IMR-90 (cell line): ENCODE measurements at regions not wholly inside any gene's neighbourhood (a gene's known extent, or its start where the extent isn't known, plus 50 kb on each side); places are given as distances from the start of the nearest gene placed in this dataset.
A peak's percentile ranks its signal among the peaks of the same experiment; 100 is the strongest.
"Not testable (repeated sequence)": the region's sequence is repeated elsewhere in the genome, so short reads cannot be mapped to it uniquely, and the experiment has no call there.

ENCODE experiments used
- ATAC-seq: fragments of 200-7000 bp; cut with Tn5 transposase; 2 replicates; pipeline ENCODE4 v1.9.1; 2020; ENCODE audit warnings: low read depth, mild to moderate bottlenecking, moderate library complexity
- BruUV-seq: library from RNA; stranded (reverse); fragments of 400-500 nt; replicated peaks from 2 replicates; lab custom pipeline; 2021; lab: Mats Ljungman, UMichigan
- CTCF ChIA-PET: fragments of 300-600 bp; formaldehyde crosslinking; extraction: SDS; loops from one replicate; lab custom pipeline; 2021; ENCODE audit warnings: antibody characterized with exemption; lab: Yijun Ruan, JAX
- POLR2A ChIA-PET: fragments of 300-600 bp; sonication (Branson Sonifier 250); formaldehyde crosslinking; loops from one replicate; lab custom pipeline; 2022; ENCODE audit warnings: antibody characterized with exemption; ENCODE audit not compliant: unreplicated experiment; lab: Charles Lee
- DNase-seq: peaks from one replicate; pipeline ENCODE4 v3.0.0; 2013
- H2AFZ ChIP-seq: replicated peaks from 2 replicates; pipeline ENCODE3; 2013; ENCODE audit warnings: low read length, mild to moderate bottlenecking; ENCODE audit not compliant: poor library complexity
- H2AK5ac ChIP-seq: 2 replicates; pipeline ENCODE4 v1.6.1; 2013; ENCODE audit warnings: low read depth, low read length, inconsistent platforms
- H2AK9ac ChIP-seq: replicated peaks from 2 replicates; pipeline ENCODE3; 2013; ENCODE audit warnings: mild to moderate bottlenecking, low read depth, low read length, moderate library complexity; ENCODE audit not compliant: poor library complexity
- H2BK120ac ChIP-seq: 2 replicates; pipeline ENCODE4 v1.6.1; 2013; ENCODE audit warnings: low read depth, low read length, inconsistent platforms
- H2BK15ac ChIP-seq: 3 replicates; pipeline ENCODE4 v1.6.1; 2013; ENCODE audit warnings: low read depth, low read length, inconsistent platforms
- H2BK20ac ChIP-seq: 2 replicates; pipeline ENCODE4 v1.6.1; 2013; ENCODE audit warnings: low read depth, mild to moderate bottlenecking, inconsistent platforms, low read length, moderate library complexity
- H2BK5ac ChIP-seq: 2 replicates; pipeline ENCODE4 v1.6.1; 2013; ENCODE audit warnings: mild to moderate bottlenecking, low read depth, low read length, inconsistent platforms; ENCODE audit not compliant: poor library complexity, severe bottlenecking
- H3K14ac ChIP-seq: replicated peaks from 2 replicates; pipeline ENCODE4 v1.6.1; 2013; ENCODE audit warnings: low read depth, low read length, inconsistent platforms
- H3K18ac ChIP-seq: 2 replicates; pipeline ENCODE4 v1.6.1; 2013; ENCODE audit warnings: low read depth, low read length, control low read depth
- H3K23ac ChIP-seq: 2 replicates; pipeline ENCODE4 v1.6.1; 2013; ENCODE audit warnings: low read depth, low read length, inconsistent platforms
- H3K27ac ChIP-seq: 2 replicates; pipeline ENCODE4 v1.5.1; 2013; ENCODE audit warnings: mild to moderate bottlenecking, control low read depth, low read length; ENCODE audit not compliant: insufficient read depth
- H3K27me3 ChIP-seq: 2 replicates; pipeline ENCODE4 v1.6.1; 2013; ENCODE audit warnings: low read length; ENCODE audit not compliant: control insufficient read depth, insufficient read depth
- H3K36me3 ChIP-seq: 2 replicates; pipeline ENCODE4 v1.6.1; 2013; ENCODE audit warnings: low read length, mixed read lengths; ENCODE audit not compliant: control insufficient read depth, insufficient read depth
- H3K4ac ChIP-seq: 2 replicates; pipeline ENCODE4 v1.6.1; 2013; ENCODE audit warnings: low read depth, low read length, inconsistent platforms
- H3K4me1 ChIP-seq: 2 replicates; pipeline ENCODE4 v1.6.1; 2013; ENCODE audit warnings: low read length, mixed read lengths; ENCODE audit not compliant: control insufficient read depth, insufficient read depth
- H3K4me2 ChIP-seq: 2 replicates; pipeline ENCODE4 v1.6.1; 2013; ENCODE audit warnings: low read depth, mild to moderate bottlenecking, control low read depth, low read length, moderate library complexity
- H3K4me3 ChIP-seq: 2 replicates; pipeline ENCODE4 v1.5.1; 2013; ENCODE audit warnings: low read depth, mild to moderate bottlenecking, control low read depth, low read length, moderate library complexity; ENCODE audit not compliant: insufficient read depth
- H3K56ac ChIP-seq: 2 replicates; pipeline ENCODE4 v1.6.1; 2013; ENCODE audit warnings: low read length, inconsistent platforms; ENCODE audit not compliant: insufficient read depth; ENCODE audit errors: extremely low read depth
- H3K79me1 ChIP-seq, 2 experiments: 2 replicates each; pipeline ENCODE4 v1.6.1; 2013; ENCODE audit warnings: low read length in 2 of 2, inconsistent platforms in 1 of 2, low read depth in 1 of 2
- H3K9ac ChIP-seq: 2 replicates; pipeline ENCODE4 v1.6.1; 2013; ENCODE audit warnings: low read depth, low read length, control low read depth
- H3K9me1 ChIP-seq: 2 replicates; pipeline ENCODE4 v1.6.1; 2013; ENCODE audit warnings: low read length, inconsistent platforms; ENCODE audit not compliant: insufficient read depth
- H3K9me3 ChIP-seq: 2 replicates; pipeline ENCODE4 v1.6.1; 2013; ENCODE audit warnings: low read length; ENCODE audit not compliant: control insufficient read depth, insufficient read depth
- H4K20me1 ChIP-seq: 2 replicates; pipeline ENCODE4 v1.6.1; 2013; ENCODE audit warnings: low read length, inconsistent platforms; ENCODE audit not compliant: insufficient read depth
- H4K5ac ChIP-seq: 2 replicates; pipeline ENCODE4 v1.6.1; 2013; ENCODE audit warnings: mild to moderate bottlenecking, low read depth, low read length, control low read depth
- H4K8ac ChIP-seq, 2 experiments: 2 replicates each; pipeline ENCODE4 v1.6.1; 2013; ENCODE audit warnings: low read depth in 2 of 2, low read length in 2 of 2, control low read depth in 1 of 2, inconsistent platforms in 1 of 2
- H4K91ac ChIP-seq: 2 replicates; pipeline ENCODE4 v1.6.1; 2013; ENCODE audit warnings: low read depth, low read length, inconsistent platforms; ENCODE audit not compliant: insufficient read depth
- whole genome bisulfite sequencing, 2 experiments: methylation state at CpG; one replicate each; pipeline versions ENCODE4 v1.1.5 to v1.1.7; 2013; ENCODE audit warnings: missing lambda C conversion rate in 2 of 2; ENCODE audit not compliant: insufficient read length in 1 of 2; ENCODE audit errors: extremely low coverage in 2 of 2; 5-methylcytosine and 5-hydroxymethylcytosine counted together
- dilution Hi-C: fragments of 300-500 bp; cut with HindIII; formaldehyde crosslinking; loops from one replicate; pipeline ENCODE4 v1.14.3; 2018; ENCODE audit warnings: low sequenced_read_pairs; ENCODE audit not compliant: unreplicated experiment
- in situ Hi-C: fragments of 300-500 bp; cut with MboI; formaldehyde crosslinking; loops from 3 replicates; pipeline ENCODE4 v1.14.3; 2019; ENCODE audit warnings: low sequenced_read_pairs, inconsistent platforms, mixed read lengths
- intact Hi-C: fragments of 100-400 bp; cut with micrococcal nuclease; formaldehyde crosslinking; loops from 2 replicates; pipeline ENCODE4 v1.10.0; 2022

DNA sequence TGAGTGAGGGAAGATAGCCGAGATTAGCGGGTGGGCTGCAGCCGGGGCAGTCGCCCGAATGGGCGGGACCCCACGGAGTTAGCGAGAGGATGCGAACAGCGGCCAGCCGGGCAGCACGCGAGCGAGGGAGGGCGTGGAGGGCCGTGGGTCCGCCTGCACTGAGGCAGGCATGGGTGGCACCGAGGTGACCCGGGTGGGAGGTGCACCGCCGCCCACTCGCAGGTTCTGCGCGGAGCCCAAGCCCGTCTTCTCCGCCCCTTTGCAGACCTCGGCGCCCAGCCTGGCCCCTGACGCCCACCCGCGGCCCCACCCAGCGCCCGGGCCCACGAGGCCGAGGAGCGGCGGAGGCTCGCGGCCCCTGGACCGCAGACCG is 261.7 kb upstream of the PLCXD1 start:
- H3K56ac ChIP-seq, H2BK15ac ChIP-seq, in situ Hi-C loops, H2BK5ac ChIP-seq, H4K8ac ChIP-seq, H3K9ac ChIP-seq, H3K27ac ChIP-seq, H2BK120ac ChIP-seq, BruUV-seq, H3K27me3 ChIP-seq, H3K4me3 ChIP-seq, H3K9me1 ChIP-seq, H3K18ac ChIP-seq, dilution Hi-C loops, H4K91ac ChIP-seq, H3K4me2 ChIP-seq, H3K36me3 ChIP-seq, H4K5ac ChIP-seq, H3K79me1 ChIP-seq, H2AFZ ChIP-seq, H3K4ac ChIP-seq, POLR2A ChIA-PET, H3K4me1 ChIP-seq, H3K9me3 ChIP-seq, CTCF ChIA-PET, DNase-seq, H3K14ac ChIP-seq, H2AK5ac ChIP-seq, H4K20me1 ChIP-seq, H2AK9ac ChIP-seq, H3K23ac ChIP-seq, H2BK20ac ChIP-seq, intact Hi-C loops: not testable (repeated sequence)
- peak; percentile 52; the same call in 1 of the 2 replicates for ATAC-seq
- no CpG with 5 or more reads among the region's 41 CpGs for WGBS, 2 experiments
